Hepatocyte (in vitro differentiated cells): ENCODE measurements at regions not wholly inside any gene's neighbourhood (a gene's known extent, or its start where the extent isn't known, plus 50 kb on each side); places are given as distances from the start of the nearest gene placed in this dataset.

Experiments used
- CTCF ChIP-seq: fragments of 200-600 bp; sonication (generic); IDR thresholded peaks from 2 replicates; pipeline ENCODE4 v1.5.1; 2016; ENCODE audit warnings: antibody characterized with exemption, mild to moderate bottlenecking; ENCODE audit not compliant: poor library complexity
- EZH2phosphoT487 ChIP-seq: fragments of 200-600 bp; sonication (generic); IDR thresholded peaks from one replicate; pipeline ENCODE4 v1.6.1; 2018; ENCODE audit warnings: antibody characterized with exemption, mild to moderate bottlenecking, low read depth, moderate library complexity; ENCODE audit not compliant: unreplicated experiment, severe bottlenecking

GRCh38 chr3:144770915-144771351 lies 799.3 kb downstream of the DIPK2A start:
- TF ChIP-seq CTCF (peak; percentile 56), EZH2phosphoT487 (no peak)
